GM21390 (cell line): ENCODE measurements at regions not wholly inside any gene's neighbourhood (a gene's known extent, or its start where the extent isn't known, plus 50 kb on each side); places are given as distances from the start of the nearest gene placed in this dataset.
"Not testable (repeated sequence)": the region's sequence is repeated elsewhere in the genome, so short reads cannot be mapped to it uniquely, and the experiment has no call there.

Experiments used
- ATAC-seq: cut with Tn5 transposase; IDR thresholded peaks from one replicate; pipeline ENCODE4 v1.9.1; 2021; ENCODE audit not compliant: unreplicated experiment

DNA sequence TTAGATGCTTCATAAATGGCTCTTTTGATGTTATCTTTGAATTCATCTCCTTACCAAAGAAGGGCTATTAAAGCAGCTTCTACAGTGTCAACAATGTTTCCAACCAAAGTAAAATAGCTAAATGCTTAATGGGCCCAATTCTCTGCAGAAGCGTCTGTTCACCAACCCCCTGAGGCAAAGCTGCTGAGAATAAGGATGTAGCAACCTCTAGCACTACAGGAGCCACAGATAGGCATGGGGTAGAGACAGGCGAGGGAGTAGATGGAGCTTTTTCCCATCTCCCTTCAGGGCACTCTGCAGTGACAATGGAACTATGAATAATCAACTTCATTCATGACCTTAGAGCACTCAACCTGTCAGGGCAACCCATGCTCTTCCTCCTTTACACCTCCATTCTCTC, 134.1 kb downstream of the FZD1 start:
- ATAC-seq = no peak

DNA sequence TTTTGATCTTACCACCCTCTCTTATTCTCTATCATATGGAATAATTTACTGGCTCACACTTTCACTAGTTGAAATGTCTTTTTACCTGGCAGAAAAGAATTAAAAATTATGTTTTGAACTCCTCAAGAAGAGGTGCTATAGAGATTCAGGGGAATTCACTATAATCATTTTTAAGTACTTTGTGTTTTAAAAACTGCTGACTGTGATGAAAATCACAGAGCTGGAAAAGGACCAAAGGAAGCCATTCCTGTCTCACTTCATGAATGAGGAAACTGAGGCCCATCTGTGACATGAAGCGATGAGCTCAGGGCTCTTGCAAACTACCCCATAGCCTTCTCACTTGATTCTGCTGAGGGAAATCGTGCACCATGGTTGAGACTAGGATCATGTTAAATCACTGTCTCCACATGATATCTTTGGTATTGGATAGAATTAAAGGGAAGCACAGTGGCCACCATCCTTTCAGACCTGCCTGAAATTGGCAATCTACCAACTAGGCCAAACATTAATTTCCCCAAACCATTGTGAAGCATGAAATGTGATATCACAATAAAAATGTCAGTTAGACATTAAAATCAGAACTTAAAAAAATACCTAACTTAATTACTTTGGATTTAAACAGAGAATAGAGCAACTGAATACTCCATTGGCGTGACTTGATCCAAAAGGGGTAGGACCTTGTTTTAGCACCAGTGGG, 141.0 kb downstream of the FZD1 start:
- ATAC-seq = no peak

DNA sequence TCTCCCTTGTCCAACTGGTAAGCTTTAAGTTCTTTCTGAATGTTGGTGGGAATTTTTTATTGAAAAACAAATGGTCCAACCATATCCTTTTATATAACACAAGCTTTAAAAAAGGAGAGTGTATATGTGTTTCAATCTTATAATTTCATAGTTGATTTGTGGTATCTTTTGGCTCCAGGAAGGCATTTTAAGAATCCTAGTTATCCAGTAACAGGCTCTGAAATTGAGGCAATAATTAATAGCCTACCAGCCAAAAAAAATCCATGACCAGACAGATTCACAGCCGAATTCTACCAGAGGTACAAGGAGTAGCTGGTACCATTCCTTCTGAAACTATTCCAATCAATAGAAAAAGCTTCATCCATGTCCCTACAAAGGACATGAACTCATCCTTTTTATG, 141.6 kb downstream of the FZD1 start:
- not testable (repeated sequence) for ATAC-seq

DNA sequence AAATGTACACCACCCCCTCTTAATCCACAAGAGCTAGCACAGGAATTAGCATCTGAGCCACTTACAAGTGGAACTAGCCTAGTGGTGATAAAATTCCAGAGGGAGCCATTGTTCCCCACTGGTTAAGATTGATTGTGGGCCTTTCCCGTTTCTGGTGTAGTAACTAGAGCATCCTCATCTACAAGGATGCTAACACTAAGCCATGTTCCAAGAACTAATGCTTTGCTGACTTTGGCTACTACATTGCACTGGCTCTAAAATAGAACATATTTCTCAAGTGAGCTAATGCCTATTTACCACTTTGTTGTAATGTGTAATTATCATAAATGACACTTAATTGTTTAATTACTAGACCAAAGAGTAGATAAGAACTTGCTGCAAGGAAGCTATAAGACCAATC, 143.7 kb downstream of the FZD1 start:
- ATAC-seq = no peak

DNA sequence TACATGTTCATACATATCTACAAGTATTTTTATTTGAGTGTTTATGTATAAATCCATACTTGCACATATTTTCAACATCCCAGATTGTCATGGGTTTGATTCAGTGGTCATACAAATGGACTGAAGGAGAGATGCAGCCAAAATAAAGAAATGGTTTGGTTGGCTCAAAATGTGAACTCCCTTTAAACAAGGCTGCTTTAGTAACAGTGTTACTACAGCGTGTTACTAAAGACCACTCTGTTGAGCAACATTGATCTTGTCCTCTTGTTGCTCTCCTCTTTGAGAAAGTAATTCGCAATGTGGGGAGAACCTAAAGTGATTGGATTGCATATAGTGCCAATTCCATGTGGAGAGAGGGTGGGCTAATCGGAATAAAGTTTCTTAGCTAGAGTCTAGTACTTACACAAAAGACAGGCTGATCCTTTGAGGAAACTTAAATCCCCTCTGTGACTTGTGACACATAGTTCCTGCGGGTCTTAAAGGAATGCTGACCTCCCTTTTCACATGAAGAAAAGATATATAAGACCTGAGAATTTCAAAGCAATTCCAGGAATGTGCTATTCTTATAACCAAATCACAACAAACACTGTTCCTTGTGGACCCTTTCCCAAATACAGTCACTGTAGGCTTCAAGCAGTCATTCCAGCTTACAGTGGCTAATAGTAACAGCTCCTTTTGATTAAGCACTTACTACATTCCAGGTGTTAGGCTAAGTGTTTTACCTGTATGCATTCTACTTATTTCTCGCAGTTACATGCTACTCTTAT, 144.3 kb downstream of the FZD1 start:
- no peak for ATAC-seq

DNA sequence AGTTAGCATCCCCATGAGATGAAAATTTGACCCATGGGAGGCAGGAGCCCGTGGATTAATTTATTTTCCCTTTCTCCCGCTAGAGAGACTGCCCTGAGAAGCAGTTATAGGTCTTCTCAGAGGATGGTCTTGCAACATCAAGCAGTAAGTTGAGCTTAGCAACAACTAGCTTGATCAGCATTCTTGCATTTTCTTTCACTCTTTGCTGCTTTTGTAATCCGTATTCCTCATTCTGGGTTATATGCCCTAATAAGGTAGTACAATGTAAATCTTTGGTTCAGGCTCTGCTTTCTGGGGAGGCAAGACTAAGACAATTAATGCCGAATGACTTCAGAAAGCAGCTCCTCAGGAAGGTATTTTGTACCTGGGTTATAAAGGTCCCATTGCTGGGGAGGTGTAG, 146.8 kb downstream of the FZD1 start:
- no peak for ATAC-seq

DNA sequence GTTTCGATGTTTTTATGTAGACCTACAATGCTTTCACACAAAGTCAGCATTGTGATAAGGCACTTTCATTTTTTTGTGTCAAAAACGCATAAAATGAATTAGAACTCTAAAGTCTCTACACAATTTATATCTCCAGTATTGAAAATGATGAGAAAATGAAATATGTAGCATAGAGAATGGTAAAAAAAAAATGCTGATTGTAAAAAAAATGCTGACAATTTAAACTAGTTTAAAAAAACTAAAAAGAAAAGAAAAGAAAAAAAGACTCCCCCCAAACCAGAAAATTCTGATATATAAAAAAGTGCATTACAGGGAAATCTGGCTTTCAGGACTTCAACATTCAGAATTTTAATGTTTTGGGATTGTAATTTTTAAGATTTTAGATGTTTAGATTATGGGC, 148.1 kb downstream of the FZD1 start:
- no peak for ATAC-seq

DNA sequence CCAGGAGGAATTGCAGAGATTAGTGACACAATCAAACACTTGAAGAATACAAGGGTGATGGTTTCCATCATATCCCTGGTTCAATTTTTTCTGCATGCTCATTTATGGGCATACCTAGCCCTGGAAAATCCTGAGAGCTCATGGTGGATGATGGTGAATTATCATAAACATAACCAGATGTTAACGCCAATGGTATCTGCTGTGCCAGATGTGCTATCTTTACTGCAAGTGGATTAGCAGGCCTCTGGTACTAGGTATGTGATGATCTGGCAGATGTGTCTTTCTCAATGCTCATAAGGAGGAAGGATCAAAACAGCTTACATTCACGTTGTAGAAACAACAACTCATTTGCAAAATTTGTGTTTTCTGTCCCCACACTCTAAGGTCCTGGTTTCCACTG, 150.5 kb downstream of the FZD1 start:
- no peak for ATAC-seq

DNA sequence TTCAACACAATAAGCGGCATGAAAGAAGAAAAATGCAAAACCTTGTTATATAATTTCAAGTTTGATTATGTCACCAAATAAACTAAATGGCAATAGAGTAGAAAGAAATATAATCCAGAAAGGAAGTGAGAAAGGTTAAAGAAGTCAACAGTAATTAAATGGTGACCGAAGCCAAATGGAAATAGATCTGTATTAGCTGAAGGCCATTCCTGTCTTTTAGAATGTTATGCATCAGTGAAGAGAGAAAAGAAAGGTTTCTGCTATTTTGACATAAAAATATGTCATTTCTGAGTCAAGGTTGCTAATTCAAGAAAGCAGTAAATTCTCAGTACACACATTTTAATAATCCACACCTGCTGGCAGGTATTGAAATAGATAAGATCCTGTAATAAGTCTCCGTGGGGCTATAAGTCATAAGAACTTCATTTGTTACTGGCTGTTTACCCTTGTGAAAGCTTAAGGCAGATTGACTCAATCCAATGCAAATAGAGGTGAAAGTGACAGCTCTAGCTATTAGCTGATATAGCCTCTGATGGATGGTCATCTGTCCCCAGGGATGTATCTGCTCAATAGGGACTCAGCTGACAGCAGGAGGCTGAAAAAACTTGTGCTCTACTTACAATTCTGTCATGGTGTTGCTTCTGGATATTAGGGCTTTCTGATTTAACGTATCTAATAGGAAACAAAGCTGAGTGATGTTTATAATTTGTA, 152.1 kb downstream of the FZD1 start:
- no peak for ATAC-seq

DNA sequence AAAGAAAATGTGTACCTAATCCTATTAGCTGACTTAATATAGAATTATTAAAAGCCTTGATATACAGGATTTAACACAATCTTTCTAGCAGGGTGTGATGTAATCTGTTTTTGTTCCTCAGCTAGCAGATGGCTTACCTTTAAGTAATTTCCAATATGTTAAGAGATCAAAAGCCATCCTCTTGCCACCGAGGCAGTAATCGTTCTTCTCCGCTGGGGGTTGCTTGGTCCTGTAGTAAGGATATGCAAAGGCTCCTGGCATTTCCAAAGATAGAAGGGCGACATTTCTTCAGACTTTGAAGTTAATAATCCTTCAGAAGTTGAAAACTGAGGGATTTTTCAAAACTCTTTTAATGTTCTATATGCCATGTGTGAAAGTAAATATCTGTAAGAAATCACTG, 156.4 kb downstream of the FZD1 start:
- no peak for ATAC-seq

DNA sequence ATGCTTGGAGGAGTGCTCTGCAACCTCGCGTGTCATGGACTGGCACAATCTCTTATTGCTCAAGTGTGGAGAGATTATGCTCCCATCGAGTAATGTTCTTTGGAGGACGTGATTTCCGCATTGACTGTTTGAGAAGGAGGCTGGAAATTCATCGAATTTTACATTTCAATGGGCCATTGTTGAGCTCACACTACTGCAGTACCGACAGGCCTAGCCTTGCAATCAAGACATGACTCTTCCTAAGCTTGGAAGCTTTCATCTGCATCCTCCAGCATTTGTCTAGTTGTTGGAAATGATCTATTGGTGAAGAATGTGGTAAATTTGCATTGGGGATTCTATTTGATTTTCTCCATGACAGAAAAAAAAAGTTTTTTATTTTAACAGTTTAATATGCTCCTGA, 156.8 kb downstream of the FZD1 start:
- no peak for ATAC-seq

DNA sequence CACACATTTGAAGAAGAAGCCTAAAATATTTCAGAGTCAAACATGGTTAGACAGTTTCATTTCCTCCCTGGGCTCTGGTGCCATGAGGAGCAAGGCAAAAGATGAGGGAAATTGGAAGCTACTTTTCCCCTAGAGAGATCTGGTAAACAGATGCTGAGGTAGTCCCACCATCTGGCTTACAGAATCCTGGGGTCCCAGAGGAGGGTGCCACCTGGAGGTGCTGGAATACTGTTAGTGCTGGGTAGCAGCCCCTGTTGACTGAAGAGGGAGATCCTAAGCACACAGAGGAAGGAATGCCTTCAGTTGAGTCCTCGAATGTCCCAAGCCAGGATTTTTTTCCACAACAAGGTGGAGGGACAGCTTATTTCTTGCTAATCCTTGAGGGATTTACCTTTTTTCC, 160.1 kb downstream of the FZD1 start:
- ATAC-seq = no peak

DNA sequence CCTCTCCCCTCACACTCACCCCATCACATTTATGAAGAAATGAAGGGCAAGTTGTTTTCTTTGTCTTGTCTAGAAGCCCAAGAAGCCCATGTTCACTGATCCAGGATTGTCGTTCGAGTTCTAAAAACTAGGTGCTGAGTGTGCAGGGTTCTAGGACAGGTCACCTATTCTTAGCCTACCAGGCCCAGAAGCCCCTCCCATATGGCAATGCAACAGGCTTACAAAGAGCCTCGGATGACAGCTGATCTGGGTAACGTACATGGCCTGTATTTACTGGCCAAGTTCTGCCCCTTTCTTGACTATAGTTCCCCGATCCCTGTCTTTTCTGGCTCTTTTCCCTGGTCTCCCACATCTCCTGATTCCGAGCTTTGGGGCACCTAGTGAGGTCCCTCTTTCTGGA, 160.9 kb downstream of the FZD1 start:
- ATAC-seq = no peak

DNA sequence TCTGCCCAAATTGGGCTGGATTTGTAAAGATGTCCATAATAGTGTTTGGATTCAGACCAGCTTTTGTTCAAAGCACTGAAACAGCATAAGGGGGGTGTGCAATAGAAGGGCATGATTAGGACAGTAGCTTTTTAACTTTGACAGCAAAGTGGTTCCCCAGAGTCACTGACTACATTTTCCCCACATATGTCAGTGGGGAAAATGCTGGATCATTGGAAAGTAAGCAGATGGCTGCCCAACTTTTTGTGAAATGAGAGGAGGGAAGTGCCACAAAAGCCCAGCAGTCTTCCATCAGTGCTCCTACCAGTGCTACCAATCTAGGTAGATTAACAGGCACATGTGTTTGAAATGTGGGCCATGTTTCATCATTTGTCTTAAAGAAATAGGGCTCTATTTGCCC, 162.8 kb downstream of the FZD1 start:
- no peak for ATAC-seq

DNA sequence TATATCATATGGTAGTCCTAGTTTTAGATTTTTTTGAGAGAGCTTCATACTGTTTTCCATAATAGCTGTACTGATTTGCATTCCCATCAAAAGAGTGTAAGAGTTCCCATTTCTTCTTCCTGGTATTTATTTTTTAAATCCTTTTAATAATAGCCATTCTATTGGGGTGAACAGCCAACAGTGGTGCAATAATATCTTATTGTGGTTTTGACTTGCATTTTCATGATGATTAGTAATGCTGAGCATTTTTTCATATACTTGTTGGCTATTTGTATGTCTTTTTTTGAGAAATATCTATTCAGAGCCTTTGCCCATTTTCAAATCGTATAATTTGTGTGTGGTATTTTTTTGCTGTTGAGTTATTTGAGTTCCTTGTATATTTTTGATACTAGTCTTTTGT, 167.4 kb downstream of the FZD1 start:
- no peak for ATAC-seq

DNA sequence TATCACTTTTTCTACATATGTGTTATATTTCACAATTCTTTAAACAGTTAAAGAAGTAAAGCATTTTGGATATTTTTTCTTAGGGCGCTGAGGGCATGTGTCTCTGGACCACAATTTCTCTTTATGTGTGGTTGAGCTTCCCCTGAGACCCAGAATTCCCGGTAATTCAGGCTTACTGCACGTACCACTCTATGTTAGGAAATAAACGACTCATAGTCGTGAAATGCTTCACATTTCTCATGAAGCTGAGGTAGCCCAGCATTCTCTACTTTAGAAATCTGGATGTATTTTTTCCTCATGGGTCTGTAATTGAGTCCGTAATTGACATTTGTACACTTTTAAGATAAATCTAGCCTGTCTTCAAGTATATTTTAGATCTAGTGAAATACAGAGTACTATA, 170.6 kb downstream of the FZD1 start:
- no peak for ATAC-seq

DNA sequence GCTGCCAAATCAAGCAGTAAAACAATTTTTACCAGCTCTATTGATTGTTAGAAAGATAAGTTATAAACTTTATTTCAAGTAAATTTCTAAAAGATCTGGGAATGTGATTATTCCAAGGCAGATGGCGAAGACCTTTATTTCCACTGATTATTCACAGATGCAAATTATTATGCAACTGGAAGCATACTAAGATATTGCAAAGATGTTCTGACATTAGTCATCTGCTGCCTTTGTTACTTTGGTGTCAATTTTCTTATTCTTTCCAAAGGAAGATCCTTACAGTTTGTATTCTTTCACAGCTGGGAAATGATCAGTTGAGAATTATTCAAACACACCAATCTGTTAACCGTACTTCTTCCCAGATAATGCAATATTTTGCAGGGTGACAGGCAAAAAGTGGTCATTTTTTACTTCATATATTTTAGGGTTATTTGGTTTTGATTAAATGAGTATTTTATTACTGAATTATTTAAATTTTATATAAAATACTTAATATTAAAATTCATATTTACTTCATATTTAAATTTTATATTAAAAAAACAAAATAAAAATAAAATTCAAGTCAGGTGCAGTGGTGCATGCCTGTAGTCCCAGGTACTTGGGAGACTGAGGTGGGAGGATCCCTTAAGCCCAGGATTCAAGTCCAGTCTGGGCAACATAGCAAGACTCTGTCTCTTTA, 171.3 kb downstream of the FZD1 start:
- no peak for ATAC-seq

DNA sequence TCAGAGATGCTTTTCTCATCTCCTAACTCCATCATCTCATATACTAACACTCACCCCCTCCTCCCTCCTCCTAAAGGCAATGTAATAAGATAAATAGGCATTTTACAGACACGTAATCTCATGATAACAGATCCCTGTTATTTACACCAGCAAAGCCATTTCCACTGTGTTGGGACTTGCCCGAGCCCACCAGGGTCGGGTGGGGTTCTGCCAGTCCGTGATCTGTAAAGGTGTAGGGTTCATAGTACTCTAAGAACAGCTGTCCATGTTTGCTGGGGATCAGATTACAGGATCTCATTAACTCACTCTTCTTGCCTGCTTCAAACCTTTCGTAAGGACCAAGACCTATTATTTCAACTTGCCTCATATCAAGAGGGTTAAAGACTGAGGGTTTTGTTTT, 172.4 kb downstream of the FZD1 start:
- ATAC-seq = no peak

DNA sequence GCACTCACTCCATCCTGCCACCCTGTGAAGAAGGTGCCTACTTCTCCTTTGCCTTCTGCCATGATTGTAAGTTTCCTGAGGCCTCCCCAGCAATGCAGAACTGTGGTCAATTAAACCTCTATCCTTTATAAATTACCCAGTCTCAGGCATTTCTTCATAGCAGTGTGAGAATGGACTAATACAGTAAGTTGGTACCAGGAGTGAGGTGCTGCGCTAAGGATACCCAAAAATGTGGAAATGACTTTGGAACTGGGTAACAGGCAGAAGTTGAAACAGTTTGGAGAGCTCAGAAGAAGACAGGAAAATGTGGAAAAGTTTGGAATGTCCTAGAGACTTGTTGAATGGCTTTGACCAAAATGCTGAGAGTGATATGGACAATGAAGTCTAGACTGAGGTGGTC, 176.0 kb downstream of the FZD1 start:
- not testable (repeated sequence) for ATAC-seq

DNA sequence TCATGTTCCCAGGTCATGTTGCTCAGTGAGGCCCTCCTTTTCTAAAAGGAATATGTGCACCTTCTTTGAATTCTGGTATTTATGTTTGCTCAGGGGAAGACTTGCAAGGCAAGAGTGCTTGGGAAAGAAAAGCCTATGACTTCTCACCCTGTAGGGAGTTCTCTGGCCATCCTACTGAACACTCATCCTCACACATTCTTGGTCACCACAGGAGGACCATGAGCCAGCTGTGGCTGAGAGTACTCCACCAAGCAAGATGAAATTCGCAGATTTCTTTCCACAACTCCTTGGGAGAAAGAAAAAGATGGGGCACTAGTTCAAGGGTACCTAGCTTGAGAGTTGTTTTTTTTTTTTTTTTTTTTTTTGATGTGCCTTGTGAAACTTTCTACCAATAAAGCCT, 179.6 kb downstream of the FZD1 start:
- ATAC-seq = no peak

DNA sequence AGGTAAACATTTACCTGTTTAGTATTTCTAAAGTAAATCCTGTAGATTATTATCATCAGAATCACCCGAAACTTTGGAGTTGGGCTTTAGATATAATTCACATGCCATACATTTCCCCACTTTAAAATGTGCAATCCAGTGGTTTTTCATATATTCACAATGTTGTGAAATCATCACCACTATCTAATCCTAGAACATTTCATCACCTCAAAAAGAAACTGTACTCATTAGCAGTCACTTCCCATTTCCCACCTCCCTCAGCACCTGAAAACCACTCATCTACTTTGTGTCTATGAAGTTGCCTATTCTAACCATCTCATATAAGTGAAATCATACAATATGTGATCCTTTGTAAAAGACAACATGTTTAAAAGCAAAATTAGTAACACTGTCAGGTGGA, 182.6 kb downstream of the FZD1 start:
- no peak for ATAC-seq

DNA sequence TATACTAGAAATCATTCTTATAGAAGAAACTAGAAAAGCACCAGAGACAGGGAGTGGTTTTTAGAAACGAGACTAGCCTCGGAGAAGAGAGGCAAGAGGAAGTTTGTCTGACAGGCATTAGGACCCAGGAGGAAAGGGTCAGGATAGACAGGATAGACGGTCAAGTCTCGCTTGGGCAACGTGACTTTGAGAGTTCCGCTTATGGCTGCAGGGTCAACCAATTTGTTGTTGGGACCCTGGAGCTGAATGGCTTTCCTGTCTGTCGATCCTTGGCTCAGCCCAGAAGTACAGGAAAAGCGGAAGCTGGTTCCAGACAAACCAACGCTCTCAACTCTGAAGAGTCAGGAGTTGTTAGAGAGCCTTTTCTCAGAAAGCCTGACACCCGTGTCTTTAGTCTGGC, 191.2 kb downstream of the FZD1 start:
- no peak for ATAC-seq
